GM10248 (cell line): ENCODE measurements at regions not wholly inside any gene's neighbourhood (a gene's known extent, or its start where the extent isn't known, plus 50 kb on each side); places are given as distances from the start of the nearest gene placed in this dataset.

Source experiments
- CTCF ChIA-PET: fragments of 300-600 bp; sonication (Branson Sonifier 250); formaldehyde crosslinking; extraction: SDS; loops from one replicate; lab custom pipeline; 2021; ENCODE audit warnings: antibody characterized with exemption; lab: Yijun Ruan, JAX
- POLR2A ChIA-PET: fragments of 350-650 bp; sonication (Branson Sonifier 250); formaldehyde crosslinking; extraction: SDS; loops from one replicate; lab custom pipeline; 2020; ENCODE audit warnings: antibody characterized with exemption; lab: Yijun Ruan, JAX
- DNase-seq: peaks from one replicate; pipeline ENCODE4 v3.0.0; 2012; ENCODE audit errors: extremely low spot score
- CTCF ChIP-seq: IDR thresholded peaks from 2 replicates; pipeline ENCODE4 v1.5.1; 2012; ENCODE audit warnings: mild to moderate bottlenecking, low read depth; ENCODE audit errors: extremely low read depth, missing control alignments, control extremely low read depth

GRCh38 chr12:98057701-98058100 is 457.7 kb upstream of the TMPO start:
- TF ChIP-seq CTCF: no peak
- DNase-seq: no peak
- ChIA-PET POLR2A (no interaction called here), CTCF (interaction anchor here (0.8 kb wide), 1 partner anchor 54 kb away, joined by 3 read pairs; no protein-coding TSS in a partner anchor)

- no peak for DNase-seq
- TF ChIP-seq CTCF: no peak
- ChIA-PET POLR2A (no interaction called here), CTCF (no interaction called here)
These were observed 457.2 kb upstream of the TMPO start for GRCh38 chr12:98058213-98058612.

GRCh38 chr12:98058838-98059237 is 456.6 kb upstream of the TMPO start:
- ChIA-PET CTCF (no interaction called here), POLR2A (no interaction called here)
- DNase-seq: no peak
- no peak for TF ChIP-seq CTCF

GRCh38 chr12:98059659-98060343 is 455.6 kb upstream of the TMPO start:
- no peak for TF ChIP-seq CTCF
- POLR2A ChIA-PET: no interaction called here
- DNase-seq: no peak
- CTCF ChIA-PET: interaction anchor here (1.4 kb wide), 1 partner anchor 18 kb away, joined by 4 read pairs; no protein-coding TSS in a partner anchor

GRCh38 chr12:98060411-98060810 is 455.0 kb upstream of the TMPO start:
- ChIA-PET CTCF (interaction anchor here (1.4 kb wide), 1 partner anchor 17 kb away, joined by 4 read pairs; no protein-coding TSS in a partner anchor), POLR2A (no interaction called here)
- DNase-seq: no peak
- no peak for TF ChIP-seq CTCF

- DNase-seq: no peak
- ChIA-PET CTCF (interaction anchor here (1.0 kb wide), 1 partner anchor 9 kb away, joined by 5 read pairs; no protein-coding TSS in a partner anchor), POLR2A (no interaction called here)
- no peak for TF ChIP-seq CTCF
These were observed 452.7 kb upstream of the TMPO start for GRCh38 chr12:98062464-98063245.
